ENCODE measurements at regions not wholly inside any gene's neighbourhood (a gene's known extent, or its start where the extent isn't known, plus 50 kb on each side); places are given as distances from the start of the nearest gene placed in this dataset.

DNA sequence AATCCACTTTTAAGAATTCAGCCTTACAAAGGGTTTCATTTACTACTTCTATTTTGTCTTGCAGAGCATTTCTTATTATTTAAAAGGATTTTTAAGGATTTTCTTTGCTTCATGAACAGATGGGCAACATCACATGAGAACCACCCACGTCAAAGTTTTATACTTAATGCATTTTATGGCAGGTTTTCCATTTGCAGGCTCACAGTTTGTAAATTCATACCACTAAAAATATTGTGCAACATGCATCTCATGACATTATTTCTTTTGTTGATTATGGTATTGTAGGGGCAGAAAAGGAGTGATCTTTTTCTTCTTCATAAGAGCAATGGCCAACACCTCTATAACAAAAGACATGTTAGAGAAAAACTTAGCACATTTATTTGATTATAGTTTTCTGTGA is 554.0 kb upstream of the SPRY2 start:
- TF ChIP-seq, protein P1, sequence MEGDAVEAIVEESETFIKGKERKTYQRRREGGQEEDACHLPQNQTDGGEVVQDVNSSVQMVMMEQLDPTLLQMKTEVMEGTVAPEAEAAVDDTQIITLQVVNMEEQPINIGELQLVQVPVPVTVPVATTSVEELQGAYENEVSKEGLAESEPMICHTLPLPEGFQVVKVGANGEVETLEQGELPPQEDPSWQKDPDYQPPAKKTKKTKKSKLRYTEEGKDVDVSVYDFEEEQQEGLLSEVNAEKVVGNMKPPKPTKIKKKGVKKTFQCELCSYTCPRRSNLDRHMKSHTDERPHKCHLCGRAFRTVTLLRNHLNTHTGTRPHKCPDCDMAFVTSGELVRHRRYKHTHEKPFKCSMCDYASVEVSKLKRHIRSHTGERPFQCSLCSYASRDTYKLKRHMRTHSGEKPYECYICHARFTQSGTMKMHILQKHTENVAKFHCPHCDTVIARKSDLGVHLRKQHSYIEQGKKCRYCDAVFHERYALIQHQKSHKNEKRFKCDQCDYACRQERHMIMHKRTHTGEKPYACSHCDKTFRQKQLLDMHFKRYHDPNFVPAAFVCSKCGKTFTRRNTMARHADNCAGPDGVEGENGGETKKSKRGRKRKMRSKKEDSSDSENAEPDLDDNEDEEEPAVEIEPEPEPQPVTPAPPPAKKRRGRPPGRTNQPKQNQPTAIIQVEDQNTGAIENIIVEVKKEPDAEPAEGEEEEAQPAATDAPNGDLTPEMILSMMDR (IDR thresholded peaks at IDR 0.05; ENCODE audit: low read depth, low read length, missing control alignments): no peak
- no peak for DNase-seq

DNA sequence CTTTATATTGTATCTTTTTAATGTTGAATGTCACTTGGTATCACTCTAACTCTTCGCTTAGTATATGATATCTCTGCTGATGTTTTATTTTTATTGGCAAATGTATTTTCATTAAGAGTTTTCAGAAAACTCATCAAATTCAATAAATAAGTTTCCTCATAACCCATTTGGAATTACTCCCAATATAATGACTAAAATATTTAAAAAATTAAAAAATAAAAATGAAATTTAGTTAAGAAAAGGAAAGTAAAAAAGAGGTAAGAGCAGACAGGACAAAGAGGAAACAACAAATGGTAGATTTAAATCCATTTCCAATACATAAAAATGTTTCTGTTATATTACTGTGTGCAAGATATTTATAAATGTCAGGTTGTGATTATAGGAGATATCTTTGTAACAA is 548.9 kb upstream of the SPRY2 start:
- no peak for DNase-seq
- in situ Hi-C loops (cut with HindIII; ENCODE audit: low pct_ligation_motif_present, low sequenced_read_pairs): no loop called here
- TF ChIP-seq, protein P1 (IDR thresholded peaks at IDR 0.05; ENCODE audit: low read depth, low read length, missing control alignments): no peak
- Histone ChIP-seq H3K27ac (no peak overlapping the region), H3K4me3 (ENCODE audit: low read depth, low read length) (no peak overlapping the region), H3K36me3 (replicated peaks) (no peaks in the 10 kb centered on the region), H3K27me3 (replicated peaks) (no peaks in the 10 kb centered on the region)

More for the DNA sequence above, 554.0 kb upstream of the SPRY2 start:
- Histone ChIP-seq H3K27ac (no peak overlapping the region), H3K36me3 (replicated peaks) (no peaks in the 10 kb centered on the region), H3K4me3 (ENCODE audit: low read depth, low read length) (no peak overlapping the region), H3K27me3 (replicated peaks) (no peaks in the 10 kb centered on the region)
- in situ Hi-C loops (cut with HindIII; ENCODE audit: low pct_ligation_motif_present, low sequenced_read_pairs): no loop called here

DNA sequence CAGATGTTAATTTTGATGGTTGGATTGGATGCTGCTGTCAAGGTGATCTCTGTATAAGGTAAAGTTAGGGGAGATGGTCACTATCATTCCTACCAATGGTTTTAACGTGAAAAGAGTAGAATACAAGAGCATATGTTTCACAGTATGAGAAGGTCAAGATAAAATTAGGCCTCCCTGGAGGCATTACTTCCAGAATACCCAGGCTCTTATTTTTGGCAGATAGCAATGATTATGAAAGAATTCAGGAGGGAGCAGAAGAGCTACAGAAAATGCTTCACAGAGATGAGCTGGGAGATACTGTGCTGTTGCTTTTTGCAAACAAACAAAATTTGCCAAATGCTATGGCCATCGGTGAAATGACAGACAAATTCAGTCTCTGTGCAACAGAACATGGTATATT is 547.5 kb upstream of the SPRY2 start:
- in situ Hi-C loops (cut with HindIII; ENCODE audit: low pct_ligation_motif_present, low sequenced_read_pairs): no loop called here
- Histone ChIP-seq H3K27ac (no peak overlapping the region), H3K4me3 (ENCODE audit: low read depth, low read length) (no peak overlapping the region), H3K36me3 (replicated peaks) (no peaks in the 10 kb centered on the region), H3K27me3 (replicated peaks) (no peaks in the 10 kb centered on the region)
- no peak for DNase-seq
- TF ChIP-seq, protein P1 (IDR thresholded peaks at IDR 0.05; ENCODE audit: low read depth, low read length, missing control alignments): no peak

DNA sequence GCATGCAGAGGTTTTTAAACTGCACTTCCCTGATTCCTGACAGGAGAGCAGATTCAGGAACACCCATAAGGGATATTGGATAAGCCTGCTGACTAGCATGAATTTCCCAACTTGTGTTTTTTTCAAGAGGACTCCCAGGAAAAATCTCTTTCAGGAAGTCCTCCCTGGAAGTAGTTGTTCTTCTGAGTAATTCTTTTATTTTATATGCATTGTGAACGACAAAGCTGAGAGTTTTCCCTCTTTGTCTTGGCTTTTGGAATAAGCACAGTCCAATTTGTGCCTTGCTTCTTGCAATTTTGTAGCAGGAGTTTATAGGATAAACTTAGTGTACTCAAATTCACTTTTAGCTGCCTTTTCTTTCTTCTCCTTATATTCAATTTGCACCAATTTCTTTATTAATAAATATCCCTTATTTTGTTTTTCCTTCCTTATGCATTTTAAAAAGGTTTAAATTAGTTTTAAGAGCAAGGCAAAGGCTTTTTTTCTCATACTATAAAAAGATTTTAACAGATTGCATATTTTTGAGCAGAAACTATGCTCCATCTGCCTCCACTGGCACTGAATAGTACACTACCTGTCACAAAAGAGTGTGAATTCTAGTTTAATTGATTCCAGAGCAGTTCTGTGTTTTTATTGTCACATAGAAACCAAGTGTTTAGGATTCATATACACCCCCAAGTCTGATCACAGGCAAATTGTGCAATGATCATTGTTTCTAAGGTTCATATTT is 543.3 kb upstream of the SPRY2 start:
- in situ Hi-C loops (cut with HindIII; ENCODE audit: low pct_ligation_motif_present, low sequenced_read_pairs): no loop called here
- DNase-seq: no peak
- Histone ChIP-seq H3K27ac (no peak overlapping the region), H3K27me3 (replicated peaks) (no peaks in the 10 kb centered on the region), H3K36me3 (replicated peaks) (no peaks in the 10 kb centered on the region), H3K4me3 (ENCODE audit: low read depth, low read length) (no peak overlapping the region)
- TF ChIP-seq, protein P1 (IDR thresholded peaks at IDR 0.05; ENCODE audit: low read depth, low read length, missing control alignments): no peak

DNA sequence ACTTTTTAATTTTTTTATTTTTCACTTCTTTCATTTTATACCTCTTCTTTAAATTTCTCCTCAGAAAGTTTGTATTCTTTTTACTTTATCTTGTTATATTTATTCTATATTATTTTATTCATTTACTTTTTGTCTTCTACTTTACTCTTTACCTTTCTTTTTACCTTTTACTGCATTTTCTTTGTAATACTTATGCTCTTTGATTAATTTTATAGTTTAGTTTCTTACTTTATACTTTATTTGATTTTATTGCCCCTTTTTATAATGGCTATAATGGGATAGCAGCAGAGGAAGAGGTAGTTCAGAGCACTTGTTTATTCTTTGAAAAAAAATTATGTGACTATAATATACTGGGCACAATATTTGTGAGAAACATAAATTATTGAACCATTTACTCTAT is 542.6 kb upstream of the SPRY2 start:
- Histone ChIP-seq H3K27me3 (replicated peaks) (no peaks in the 10 kb centered on the region), H3K27ac (no peak overlapping the region), H3K36me3 (replicated peaks) (no peaks in the 10 kb centered on the region), H3K4me3 (ENCODE audit: low read depth, low read length) (no peak overlapping the region)
- in situ Hi-C loops (cut with HindIII; ENCODE audit: low pct_ligation_motif_present, low sequenced_read_pairs): no loop called here
- TF ChIP-seq, protein P1 (IDR thresholded peaks at IDR 0.05; ENCODE audit: low read depth, low read length, missing control alignments): no peak
- no peak for DNase-seq

DNA sequence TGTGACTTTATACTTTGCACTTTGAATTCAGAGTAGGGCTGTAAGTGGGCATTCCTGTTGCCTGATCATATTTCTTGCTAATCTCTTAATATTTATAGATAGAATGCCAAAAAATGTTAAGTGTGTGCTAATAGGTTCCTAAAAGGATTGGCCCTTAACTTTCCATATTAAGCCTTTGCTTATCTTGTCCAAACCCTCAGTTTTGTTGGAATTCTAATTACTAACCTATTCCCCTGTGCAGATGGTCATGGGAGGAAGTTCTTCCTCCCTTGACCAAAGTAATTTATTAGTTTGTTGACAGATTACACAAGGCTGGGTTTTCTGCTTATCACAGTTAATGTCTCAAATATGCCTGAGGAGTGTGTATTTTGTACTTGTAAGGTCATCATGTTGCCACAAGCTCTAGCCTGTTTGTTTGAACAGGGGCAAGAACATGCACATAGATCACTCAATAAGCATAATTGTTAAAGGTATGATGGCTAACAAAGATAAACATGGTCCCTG is 541.1 kb upstream of the SPRY2 start:
- in situ Hi-C loops (cut with HindIII; ENCODE audit: low pct_ligation_motif_present, low sequenced_read_pairs): no loop called here
- Histone ChIP-seq H3K27me3 (replicated peaks) (no peaks in the 10 kb centered on the region), H3K4me3 (ENCODE audit: low read depth, low read length) (no peak overlapping the region), H3K27ac (no peak overlapping the region), H3K36me3 (replicated peaks) (no peaks in the 10 kb centered on the region)
- TF ChIP-seq, protein P1 (IDR thresholded peaks at IDR 0.05; ENCODE audit: low read depth, low read length, missing control alignments): no peak
- DNase-seq: no peak
